ENCODE measurements at regions not wholly inside any gene's neighbourhood (a gene's known extent, or its start where the extent isn't known, plus 50 kb on each side); places are given as distances from the start of the nearest gene placed in this dataset.

DNA sequence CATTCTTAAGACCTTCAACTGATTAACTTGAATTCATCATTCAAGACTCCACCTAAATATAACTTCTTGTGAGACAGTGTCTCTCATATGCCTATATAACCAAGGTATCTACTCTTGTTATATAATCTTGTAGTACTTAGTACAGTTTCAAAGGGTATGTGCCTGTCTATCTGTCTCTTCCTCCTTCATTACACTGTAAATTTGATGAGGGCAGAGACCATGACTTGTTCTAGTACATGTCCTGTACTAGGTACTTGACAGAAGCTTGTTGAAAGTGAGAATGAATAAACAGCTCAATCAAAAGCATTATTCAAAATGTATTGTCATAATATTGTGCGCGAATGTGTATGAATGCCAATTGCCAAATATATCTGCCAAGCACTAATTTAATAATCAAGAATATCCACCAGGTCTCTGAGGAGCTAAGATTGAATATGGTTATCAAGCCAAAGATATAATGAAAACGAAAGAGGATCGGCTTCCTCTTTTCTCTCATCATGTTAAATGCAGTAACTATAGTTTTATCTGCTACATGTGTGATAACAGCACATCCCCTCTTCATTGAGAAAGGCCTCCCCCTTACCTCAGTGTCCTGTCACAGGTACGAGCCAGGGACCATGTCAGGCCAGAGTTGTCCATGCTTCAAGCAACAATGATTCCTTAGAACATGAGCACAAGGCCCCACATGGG is 117.3 kb downstream of the UCHL5 start:
- ChIA-PET CTCF (no interaction called here), POLR2A (no interaction called here)
- DNase-seq = no peak
- H3K27ac ChIP-seq (ENCODE audit: low read depth, low read length) = no peak overlapping the region
- no peaks in the 10 kb centered on the region for H3K9me3 ChIP-seq (ENCODE audit: control insufficient read depth in 2 of 3, low read length in 3 of 3)
- Mint-ChIP-seq H3K9me3 (no peaks in the 10 kb centered on the region), H3K27ac (no peak overlapping the region), H3K4me3 (no peak overlapping the region), H3K4me1 (peaks cover 0 to 6% (median 0%) of the 10 kb centered on the region in 7 donors), H3K27me3 (no peaks in the 10 kb centered on the region), H3K36me3 (peaks cover 0 to 4% (median 0%) of the 10 kb centered on the region in 5 donors)
- H3K36me3 ChIP-seq (ENCODE audit: control insufficient read depth in 2 of 3, insufficient read depth in 3 of 3, low read length in 3 of 3) = no peaks in the 10 kb centered on the region
- no peak overlapping the region for H3K4me3 ChIP-seq (ENCODE audit: low read length)
- peak; percentile 31 for ATAC-seq
- H3K4me1 ChIP-seq (ENCODE audit: control insufficient read depth in 2 of 2, insufficient read depth in 2 of 2, low read length in 2 of 2) = no peaks in the 10 kb centered on the region
- intact Hi-C loops (cut with micrococcal nuclease) = no loop called here
- H3K27me3 ChIP-seq (ENCODE audit: control insufficient read depth in 2 of 2, insufficient read depth in 2 of 2, low read length in 2 of 2) = no peaks in the 10 kb centered on the region

DNA sequence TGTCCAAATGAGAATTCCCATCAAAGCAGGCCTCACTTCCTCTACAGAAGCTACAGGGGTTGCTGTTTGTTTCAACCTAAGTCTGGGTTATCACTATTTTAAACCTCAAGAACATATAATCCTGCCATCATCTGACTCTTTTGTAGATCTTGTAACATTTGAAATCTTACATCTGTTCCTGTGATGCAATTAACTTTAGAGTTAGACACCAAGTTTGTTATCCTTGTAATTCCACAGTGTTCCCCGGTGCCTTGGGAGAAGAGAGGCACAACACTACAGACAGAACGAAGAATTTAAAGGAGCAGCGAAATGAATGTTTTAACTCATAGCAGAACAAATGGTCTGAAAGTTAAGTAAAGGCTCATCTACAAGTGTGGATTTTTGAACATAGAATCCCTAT is 116.1 kb downstream of the UCHL5 start:
- no peaks in the 10 kb centered on the region for H3K9me3 Mint-ChIP-seq
- DNase-seq (no peak), ATAC-seq (no peak)
- POLR2A ChIA-PET = no interaction called here
- no peaks in the 10 kb centered on the region for H3K27me3 ChIP-seq (ENCODE audit: control insufficient read depth in 2 of 2, insufficient read depth in 2 of 2, low read length in 2 of 2)
- no peak overlapping the region for H3K27ac ChIP-seq (ENCODE audit: low read depth, low read length)
- no peak overlapping the region for H3K4me3 Mint-ChIP-seq
- H3K9me3 ChIP-seq (ENCODE audit: control insufficient read depth in 2 of 3, low read length in 3 of 3) = no peaks in the 10 kb centered on the region
- H3K27me3 Mint-ChIP-seq = no peaks in the 10 kb centered on the region
- H3K36me3 Mint-ChIP-seq = peaks cover 0 to 8% (median 0%) of the 10 kb centered on the region in 5 donors
- no peaks in the 10 kb centered on the region for H3K4me1 ChIP-seq (ENCODE audit: control insufficient read depth in 2 of 2, insufficient read depth in 2 of 2, low read length in 2 of 2)
- H3K4me1 Mint-ChIP-seq = peaks cover 0 to 3% (median 0%) of the 10 kb centered on the region in 7 donors
- no peak overlapping the region for H3K4me3 ChIP-seq (ENCODE audit: low read length)
- intact Hi-C loops (cut with micrococcal nuclease) = no loop called here
- H3K27ac Mint-ChIP-seq = no peak overlapping the region
- H3K36me3 ChIP-seq (ENCODE audit: control insufficient read depth in 2 of 3, insufficient read depth in 3 of 3, low read length in 3 of 3) = no peaks in the 10 kb centered on the region
- CTCF ChIA-PET = no interaction called here

DNA sequence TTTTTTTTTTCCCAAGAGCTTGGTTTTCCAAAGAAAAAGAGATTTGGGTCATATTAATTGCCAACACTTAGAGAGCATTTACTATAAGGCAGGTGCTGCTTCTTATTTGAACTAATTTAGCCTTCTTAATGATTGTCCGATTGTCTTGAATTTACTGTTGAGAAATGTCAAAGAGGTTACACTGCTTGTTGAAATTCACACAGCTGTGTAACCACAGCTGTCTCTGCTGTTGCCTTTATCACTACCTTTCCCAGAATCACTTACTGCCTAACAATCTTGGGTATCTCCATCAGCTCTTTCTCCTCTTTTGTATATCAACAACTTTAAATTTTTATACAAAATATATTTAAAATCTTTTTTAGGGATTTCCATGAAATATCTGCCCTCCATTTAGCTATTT is 115.6 kb downstream of the UCHL5 start:
- no peaks in the 10 kb centered on the region for H3K27me3 ChIP-seq (ENCODE audit: control insufficient read depth in 2 of 2, insufficient read depth in 2 of 2, low read length in 2 of 2)
- intact Hi-C loops (cut with micrococcal nuclease) = no loop called here
- no peak overlapping the region for H3K27ac ChIP-seq (ENCODE audit: low read depth, low read length)
- Mint-ChIP-seq H3K36me3 (peaks cover 0 to 8% (median 0%) of the 10 kb centered on the region in 5 donors), H3K27ac (no peak overlapping the region), H3K9me3 (no peaks in the 10 kb centered on the region), H3K4me1 (peaks cover 0 to 3% (median 0%) of the 10 kb centered on the region in 7 donors), H3K27me3 (no peaks in the 10 kb centered on the region), H3K4me3 (no peak overlapping the region)
- no peak overlapping the region for H3K4me3 ChIP-seq (ENCODE audit: low read length)
- no peak for DNase-seq
- no peaks in the 10 kb centered on the region for H3K9me3 ChIP-seq (ENCODE audit: control insufficient read depth in 2 of 3, low read length in 3 of 3)
- ChIA-PET POLR2A (no interaction called here), CTCF (no interaction called here)
- H3K4me1 ChIP-seq (ENCODE audit: control insufficient read depth in 2 of 2, insufficient read depth in 2 of 2, low read length in 2 of 2) = no peaks in the 10 kb centered on the region
- ATAC-seq = no peak
- H3K36me3 ChIP-seq (ENCODE audit: control insufficient read depth in 2 of 3, insufficient read depth in 3 of 3, low read length in 3 of 3) = no peaks in the 10 kb centered on the region

DNA sequence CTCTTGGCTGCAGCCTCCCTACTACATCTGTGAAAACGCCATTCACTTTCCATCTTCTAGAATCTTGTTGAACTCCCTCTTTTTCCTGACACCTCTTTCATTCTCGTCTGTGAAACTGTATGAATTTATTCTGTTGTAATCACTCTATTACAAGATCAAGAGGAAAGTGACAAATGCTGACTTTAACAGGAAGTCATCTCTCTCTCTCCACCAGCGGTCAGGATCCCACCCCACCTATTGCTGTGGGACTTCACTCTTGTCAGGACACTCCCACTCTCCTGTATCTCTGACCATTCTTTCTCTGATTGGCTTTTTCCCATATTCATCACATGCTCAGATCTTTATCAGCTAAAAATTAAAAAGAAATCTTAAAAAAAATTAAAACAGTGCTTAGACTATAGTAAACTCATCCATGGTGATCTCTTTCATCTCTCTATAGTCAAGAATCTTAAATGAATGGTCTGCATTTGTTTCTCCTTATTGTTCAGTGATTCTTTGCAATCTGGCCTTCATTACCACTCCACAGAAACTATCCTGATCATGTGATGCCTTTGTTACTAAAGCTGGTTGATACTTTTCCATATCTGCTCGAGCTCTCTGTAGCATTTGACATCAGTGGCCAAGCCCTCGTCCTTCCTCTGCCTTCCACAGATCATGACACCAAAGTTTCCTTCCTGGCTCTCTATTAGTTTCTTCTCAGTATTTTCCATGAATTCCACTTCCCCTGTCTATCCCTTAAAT is 113.6 kb downstream of the UCHL5 start:
- Mint-ChIP-seq H3K27ac (no peak overlapping the region), H3K27me3 (no peaks in the 10 kb centered on the region), H3K9me3 (no peaks in the 10 kb centered on the region), H3K4me3 (no peak overlapping the region), H3K36me3 (peaks cover 0 to 8% (median 3%) of the 10 kb centered on the region in 5 donors), H3K4me1 (peaks cover 0 to 3% (median 0%) of the 10 kb centered on the region in 7 donors)
- Histone ChIP-seq H3K27me3 (ENCODE audit: control insufficient read depth in 2 of 2, insufficient read depth in 2 of 2, low read length in 2 of 2) (no peaks in the 10 kb centered on the region), H3K4me3 (ENCODE audit: low read length) (no peak overlapping the region), H3K36me3 (ENCODE audit: control insufficient read depth in 2 of 3, insufficient read depth in 3 of 3, low read length in 3 of 3) (no peaks in the 10 kb centered on the region), H3K4me1 (ENCODE audit: control insufficient read depth in 2 of 2, insufficient read depth in 2 of 2, low read length in 2 of 2) (no peaks in the 10 kb centered on the region), H3K27ac (ENCODE audit: low read depth, low read length) (no peak overlapping the region), H3K9me3 (ENCODE audit: control insufficient read depth in 2 of 3, low read length in 3 of 3) (no peaks in the 10 kb centered on the region)
- POLR2A ChIA-PET = no interaction called here
- DNase-seq (no peak), ATAC-seq (peak; percentile 71)
- CTCF ChIA-PET = no interaction called here
- intact Hi-C loops (cut with micrococcal nuclease) = no loop called here

DNA sequence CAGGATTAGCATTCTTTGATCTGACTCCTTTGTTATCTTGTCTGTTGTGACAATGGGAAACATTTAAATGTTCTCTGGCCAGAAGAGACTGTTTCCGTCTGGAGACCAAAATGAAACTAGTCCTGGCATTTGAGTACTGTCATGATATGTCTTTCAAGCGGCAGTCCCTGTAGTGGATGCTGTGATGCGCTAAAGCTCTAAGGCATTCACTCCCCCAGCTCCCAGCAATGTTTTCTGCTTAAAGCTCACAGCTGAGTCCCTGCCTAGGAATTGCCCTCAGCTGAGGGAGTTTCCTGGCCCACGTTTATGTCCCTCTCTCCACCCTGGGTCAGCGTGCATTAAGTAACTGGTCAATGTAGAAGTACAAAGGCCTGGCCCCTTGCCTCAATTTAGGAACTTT is 109.4 kb downstream of the UCHL5 start:
- DNase-seq = no peak
- Mint-ChIP-seq H3K27me3 (no peaks in the 10 kb centered on the region), H3K36me3 (peaks cover 0 to 21% (median 15%) of the 10 kb centered on the region in 5 donors), H3K4me3 (no peak overlapping the region), H3K4me1 (peaks cover 0 to 3% (median 0%) of the 10 kb centered on the region in 7 donors), H3K27ac (no peak overlapping the region), H3K9me3 (no peaks in the 10 kb centered on the region)
- H3K36me3 ChIP-seq (ENCODE audit: control insufficient read depth in 2 of 3, insufficient read depth in 3 of 3, low read length in 3 of 3) = no peaks in the 10 kb centered on the region
- intact Hi-C loops (cut with micrococcal nuclease) = no loop called here
- ChIA-PET POLR2A (no interaction called here), CTCF (no interaction called here)
- no peak for ATAC-seq
- H3K4me3 ChIP-seq (ENCODE audit: low read length) = no peak overlapping the region
- no peaks in the 10 kb centered on the region for H3K9me3 ChIP-seq (ENCODE audit: control insufficient read depth in 2 of 3, low read length in 3 of 3)
- no peaks in the 10 kb centered on the region for H3K4me1 ChIP-seq (ENCODE audit: control insufficient read depth in 2 of 2, insufficient read depth in 2 of 2, low read length in 2 of 2)
- no peak overlapping the region for H3K27ac ChIP-seq (ENCODE audit: low read depth, low read length)
- H3K27me3 ChIP-seq (ENCODE audit: control insufficient read depth in 2 of 2, insufficient read depth in 2 of 2, low read length in 2 of 2) = no peaks in the 10 kb centered on the region

DNA sequence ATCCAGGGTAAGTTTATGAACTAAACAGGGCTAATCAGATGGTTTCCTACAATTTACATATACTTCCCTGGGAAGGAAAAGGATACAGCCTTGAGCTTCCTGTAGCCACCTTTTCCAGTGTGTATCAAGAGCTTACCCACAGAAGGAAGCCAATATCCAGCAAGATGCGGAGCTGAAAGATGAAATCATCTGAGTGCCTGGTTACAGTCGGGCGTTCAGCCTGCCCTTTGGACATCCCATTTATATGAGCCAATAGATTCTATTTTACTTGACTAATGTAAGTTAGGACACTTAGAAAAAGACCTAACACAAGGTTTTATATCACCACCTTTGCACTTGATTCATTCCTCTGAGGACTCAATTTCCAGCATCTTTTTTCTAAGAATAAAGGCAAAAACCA is 108.2 kb downstream of the UCHL5 start:
- ATAC-seq = no peak
- ChIA-PET CTCF (no interaction called here), POLR2A (no interaction called here)
- no peaks in the 10 kb centered on the region for H3K4me1 Mint-ChIP-seq
- Histone ChIP-seq H3K36me3 (ENCODE audit: control insufficient read depth in 2 of 3, insufficient read depth in 3 of 3, low read length in 3 of 3) (no peaks in the 10 kb centered on the region), H3K4me1 (ENCODE audit: control insufficient read depth in 2 of 2, insufficient read depth in 2 of 2, low read length in 2 of 2) (no peaks in the 10 kb centered on the region), H3K4me3 (ENCODE audit: low read length) (no peak overlapping the region), H3K27ac (ENCODE audit: low read depth, low read length) (no peak overlapping the region), H3K9me3 (ENCODE audit: control insufficient read depth in 2 of 3, low read length in 3 of 3) (no peaks in the 10 kb centered on the region), H3K27me3 (ENCODE audit: control insufficient read depth in 2 of 2, insufficient read depth in 2 of 2, low read length in 2 of 2) (no peaks in the 10 kb centered on the region)
- no peaks in the 10 kb centered on the region for H3K27me3 Mint-ChIP-seq
- H3K9me3 Mint-ChIP-seq = no peaks in the 10 kb centered on the region
- H3K36me3 Mint-ChIP-seq = peaks cover 0 to 29% (median 18%) of the 10 kb centered on the region in 5 donors
- no peak for DNase-seq
- no peak overlapping the region for H3K27ac Mint-ChIP-seq
- intact Hi-C loops (cut with micrococcal nuclease) = no loop called here
- H3K4me3 Mint-ChIP-seq = no peak overlapping the region

All from naive thymus-derived CD4-positive, alpha-beta T cell (primary cell).